A549 (cell line): ENCODE measurements at regions not wholly inside any gene's neighbourhood (a gene's known extent, or its start where the extent isn't known, plus 50 kb on each side); places are given as distances from the start of the nearest gene placed in this dataset.

Source experiments
- ATAC-seq, 2 experiments: fragments of 200-7000 bp in 1 of 2; fragments of >200 bp in 1 of 2; cut with Nextera tagmentation in 1 of 2; cut with Tn5 transposase in 1 of 2; 3 replicates each; pipeline versions ENCODE4 v1.8.0 to v1.9.1; 2018 to 2020; ENCODE audit warnings: mild to moderate bottlenecking in 1 of 2, moderate library complexity in 1 of 2
- CTCF ChIA-PET: fragments of 300-600 bp; sonication (Branson Sonifier 250); formaldehyde crosslinking; extraction: SDS; loops from one replicate; lab custom pipeline; 2021; ENCODE audit warnings: antibody characterized with exemption, inconsistent platforms; lab: Yijun Ruan, JAX
- POLR2A ChIA-PET: fragments of 350-600 bp; formaldehyde crosslinking; extraction: SDS; loops from one replicate; lab custom pipeline; 2021; ENCODE audit warnings: antibody characterized with exemption, inconsistent platforms; lab: Yijun Ruan, JAX
- DNase-seq, 2 experiments: peaks; one replicate each; pipeline versions ENCODE4 v3.0.0 to v3.0.0-alpha.2; 2011 to 2016; ENCODE audit warnings: low read depth in 1 of 2, low spot score in 1 of 2
- FAIRE-seq: peaks from 2 replicates; lab custom pipeline; 2011; peaks lifted over from hg19 to GRCh38; lab: Jason Lieb, UNC
- H3K27ac ChIP-seq, 2 experiments: fragments of >200 bp; sonication (Bioruptor Twin); formaldehyde crosslinking; 3 replicates each; pipeline ENCODE4 v1.5.1; 2016 to 2017
- H3K4me1 ChIP-seq: fragments of >200 bp; sonication (Bioruptor Twin); formaldehyde crosslinking; 3 replicates; pipeline ENCODE4 v1.6.1; 2016
- H3K4me2 ChIP-seq: fragments of >200 bp; sonication (Bioruptor Twin); formaldehyde crosslinking; 3 replicates; pipeline ENCODE4 v1.6.1; 2016
- H3K4me3 ChIP-seq: fragments of >200 bp; sonication (Bioruptor Twin); formaldehyde crosslinking; 3 replicates; pipeline ENCODE4 v1.5.1; 2016
- H3K9me3 ChIP-seq: fragments of >200 bp; sonication (Bioruptor Twin); formaldehyde crosslinking; 3 replicates; pipeline ENCODE4 v1.6.1; 2016
- ATOH8 ChIP-seq: fragments of 250-450 bp; sonication (Bioruptor Pico); IDR thresholded peaks from 2 replicates; pipeline ENCODE4 v1.5.0; 2020; ENCODE audit warnings: low read depth, mild to moderate bottlenecking, moderate library complexity
- BCL3 ChIP-seq: fragments of >200 bp; sonication (Bioruptor Twin); formaldehyde crosslinking; IDR thresholded peaks from 3 replicates; pipeline ENCODE4 v1.6.1; 2016
- CBX2 ChIP-seq: fragments of 200-600 bp; sonication (generic); IDR thresholded peaks from 2 replicates; pipeline ENCODE4 v1.6.1; 2016; ENCODE audit warnings: low read depth, mild to moderate bottlenecking, borderline replicate concordance
- CHD2 ChIP-seq: fragments of 150-350 bp; IDR thresholded peaks from 2 replicates; pipeline ENCODE4 v1.6.1; 2014; ENCODE audit warnings: low read length; ENCODE audit not compliant: partially characterized antibody
- CHD4 ChIP-seq: fragments of 200-600 bp; sonication (generic); IDR thresholded peaks from 2 replicates; pipeline ENCODE4 v1.6.1; 2016; ENCODE audit warnings: antibody characterized with exemption, mild to moderate bottlenecking, borderline replicate concordance
- E2F6 ChIP-seq: IDR thresholded peaks from 2 replicates; pipeline ENCODE4 v1.6.1; 2012; ENCODE audit warnings: low read depth, borderline replicate concordance
- ELK1 ChIP-seq: fragments of 150-350 bp; IDR thresholded peaks from 2 replicates; pipeline ENCODE4 v1.6.1; 2014; ENCODE audit warnings: low read depth, mild to moderate bottlenecking, low read length
- EP300 ChIP-seq, 2 experiments: fragments of >200 bp; sonication (Bioruptor Twin); formaldehyde crosslinking; IDR thresholded peaks; 2 replicates in 1 of 2; 3 replicates in 1 of 2; pipeline ENCODE4 v1.6.1; 2016 to 2017
- FOSB ChIP-seq: fragments of 250-450 bp; sonication (Bioruptor Pico); IDR thresholded peaks from 2 replicates; pipeline ENCODE4 v1.5.0; 2020; ENCODE audit warnings: mild to moderate bottlenecking, moderate library complexity
- FOSL2 ChIP-seq, 2 experiments: fragments of 450-650 bp in 1 of 2; fragments of >200 bp in 1 of 2; sonication (Bioruptor Twin) in 1 of 2; formaldehyde crosslinking; IDR thresholded peaks; 2 replicates each; pipeline versions ENCODE4 v1.5.0 to v1.6.1; 2016 to 2020; ENCODE audit warnings: mild to moderate bottlenecking in 1 of 2, moderate library complexity in 1 of 2
- HDAC2 ChIP-seq: fragments of 200-600 bp; sonication (generic); IDR thresholded peaks from 2 replicates; pipeline ENCODE4 v1.6.1; 2016
- HES2 ChIP-seq: fragments of >200 bp; sonication (Bioruptor Twin); formaldehyde crosslinking; IDR thresholded peaks from 2 replicates; pipeline ENCODE4 v1.6.1; 2016
- HEYL ChIP-seq: fragments of 250-450 bp; sonication (Bioruptor Pico); IDR thresholded peaks from 2 replicates; pipeline ENCODE4 v1.8.0; 2021; ENCODE audit warnings: mild to moderate bottlenecking, moderate library complexity
- JUN ChIP-seq, 2 experiments: fragments of >200 bp; sonication (Bioruptor Twin); formaldehyde crosslinking; IDR thresholded peaks; 2 replicates in 1 of 2; 3 replicates in 1 of 2; pipeline ENCODE4 v1.6.1; 2016 to 2017
- KDM1A ChIP-seq: fragments of 200-600 bp; sonication (generic); IDR thresholded peaks from 2 replicates; pipeline ENCODE4 v1.6.1; 2016; ENCODE audit warnings: low read depth, mild to moderate bottlenecking
- KDM5A ChIP-seq: fragments of 200-600 bp; sonication (generic); IDR thresholded peaks from 2 replicates; pipeline ENCODE4 v1.6.1; 2016; ENCODE audit warnings: antibody characterized with exemption, mild to moderate bottlenecking
- MAFK ChIP-seq: fragments of 450-650 bp; IDR thresholded peaks from 2 replicates; pipeline ENCODE4 v1.6.1; 2014; ENCODE audit not compliant: partially characterized antibody
- PHF8 ChIP-seq: fragments of 200-600 bp; sonication (generic); IDR thresholded peaks from 2 replicates; pipeline ENCODE4 v1.6.1; 2016; ENCODE audit warnings: low read depth, mild to moderate bottlenecking, antibody characterized with exemption, moderate library complexity, borderline replicate concordance
- RAD21 ChIP-seq, 2 experiments: fragments of >200 bp in 1 of 2; sonication (Bioruptor Twin) in 1 of 2; formaldehyde crosslinking in 1 of 2; IDR thresholded peaks in 1 of 2; conservative IDR thresholded peaks in 1 of 2; 2 replicates in 1 of 2; 3 replicates in 1 of 2; pipeline ENCODE4 v1.6.1; 2012 to 2018; ENCODE audit warnings: inconsistent platforms in 1 of 2
- RARB ChIP-seq: fragments of 250-450 bp; sonication (Bioruptor Pico); IDR thresholded peaks from 2 replicates; pipeline ENCODE4 v1.8.0; 2021; ENCODE audit warnings: mild to moderate bottlenecking, moderate library complexity
- RCOR1 ChIP-seq: fragments of 150-350 bp; IDR thresholded peaks from 2 replicates; pipeline ENCODE4 v1.6.1; 2014; ENCODE audit warnings: antibody characterized with exemption, low read length, low read depth
- RFX5 ChIP-seq: fragments of 450-650 bp; IDR thresholded peaks from 2 replicates; pipeline ENCODE4 v1.7.1; 2014; ENCODE audit warnings: antibody characterized with exemption, mild to moderate bottlenecking, moderate library complexity
- RNF2 ChIP-seq: fragments of 200-600 bp; sonication (generic); IDR thresholded peaks from 2 replicates; pipeline ENCODE4 v1.6.1; 2016; ENCODE audit warnings: low read depth, mild to moderate bottlenecking, antibody characterized with exemption, moderate library complexity, borderline replicate concordance
- SMC3 ChIP-seq: fragments of >200 bp; sonication (Bioruptor Twin); formaldehyde crosslinking; IDR thresholded peaks from 3 replicates; pipeline ENCODE4 v1.6.1; 2018; ENCODE audit warnings: inconsistent platforms
- SREBF2 ChIP-seq: fragments of 450-650 bp; IDR thresholded peaks from 2 replicates; pipeline ENCODE4 v1.6.1; 2014; ENCODE audit warnings: mild to moderate bottlenecking, moderate library complexity
- TFCP2L1 ChIP-seq: fragments of 250-450 bp; sonication (Bioruptor Pico); IDR thresholded peaks from 2 replicates; pipeline ENCODE4 v1.5.0; 2021; ENCODE audit warnings: mild to moderate bottlenecking
- ZNF302 ChIP-seq: fragments of 250-450 bp; sonication (Bioruptor Pico); IDR thresholded peaks from 2 replicates; pipeline ENCODE4 v1.9.0; 2021; ENCODE audit warnings: inconsistent platforms, mild to moderate bottlenecking, moderate library complexity
- ZSCAN20 ChIP-seq: fragments of 250-450 bp; sonication (Bioruptor Pico); IDR thresholded peaks from 2 replicates; pipeline ENCODE4 v1.8.0; 2022; ENCODE audit warnings: mild to moderate bottlenecking, moderate library complexity
- WGBS: methylation state at CpG from one replicate; pipeline ENCODE4 v1.1.6; 2017; ENCODE audit errors: missing lambda C conversion rate; 5-methylcytosine and 5-hydroxymethylcytosine counted together

GRCh38 chr2:139067072-139067471 is 286.9 kb upstream of the NXPH2 start (continued):
- TF ChIP-seq RARB (CRISPR knock-in tag) (no peak), ZSCAN20 (CRISPR knock-in tag) (no peak), KDM1A (no peak), ZNF302 (no peak), TFCP2L1 (CRISPR knock-in tag) (no peak), SMC3 (no peak), EP300 (IDR thresholded peaks at IDR 0.05) (no peak), CHD4 (no peak), RCOR1 (no peak), ATOH8 (CRISPR knock-in tag) (no peak), CHD2 (no peak), KDM5A (no peak)
- TF ChIP-seq, all 56 proteins: peak for 0

- Histone ChIP-seq H3K9me3 (no peaks in the 10 kb centered on the region), H3K4me2 (no peak overlapping the region), H3K4me3 (no peak overlapping the region), H3K27ac (no peak overlapping the region), H3K4me1 (no peaks in the 10 kb centered on the region)
- TF ChIP-seq ELK1 (no peak), RARB (CRISPR knock-in tag) (no peak), PHF8 (no peak), RNF2 (no peak), BCL3 (no peak), HES2 (no peak), JUN (IDR thresholded peaks at IDR 0.05) (no peak), RAD21 (conservative IDR thresholded peaks at IDR 0.05 in 1 of 2, IDR thresholded peaks at IDR 0.05 in 1 of 2) (no peak), RFX5 (no peak), HDAC2 (no peak), CBX2 (no peak)
- CTCF ChIA-PET = no interaction called here
- POLR2A ChIA-PET = no interaction called here
- ATAC-seq (no peak), DNase-seq (no peak), FAIRE-seq (no peak)
Measured at GRCh38 chr2:139064159-139064558, 284.0 kb upstream of the NXPH2 start.

GRCh38 chr2:139059617-139060016 is 279.4 kb upstream of the NXPH2 start:
- 28% methylated on average over 2 of the region's 2 CpGs for WGBS
- TF ChIP-seq ZNF302 (no peak), E2F6 (no peak), RFX5 (no peak), TFCP2L1 (CRISPR knock-in tag) (no peak), SREBF2 (no peak), KDM5A (no peak), MAFK (no peak), CBX2 (no peak), FOSL2 (IDR thresholded peaks at IDR 0.05) (no peak), FOSL2 (CRISPR knock-in tag; IDR thresholded peaks at IDR 0.05) (no peak), JUN (IDR thresholded peaks at IDR 0.05) (no peak), CHD2 (no peak), FOSB (CRISPR knock-in tag) (no peak), PHF8 (no peak), HEYL (CRISPR knock-in tag) (no peak)
- TF ChIP-seq, all 56 proteins: peak for 0
- POLR2A ChIA-PET = no interaction called here
- ATAC-seq (no peak), FAIRE-seq (no peak), DNase-seq (no peak)
- CTCF ChIA-PET = interaction anchor here (0.7 kb wide), 1 partner anchor 138 kb away, joined by 3 read pairs; no protein-coding TSS in a partner anchor
- H3K9me3 ChIP-seq = no peaks in the 10 kb centered on the region
- H3K4me1 ChIP-seq = no peaks in the 10 kb centered on the region
- H3K27ac ChIP-seq = no peak overlapping the region
- no peak overlapping the region for H3K4me2 ChIP-seq
- H3K4me3 ChIP-seq = no peak overlapping the region
